H9 (cell line): ENCODE measurements at regions not wholly inside any gene's neighbourhood (a gene's known extent, or its start where the extent isn't known, plus 50 kb on each side); places are given as distances from the start of the nearest gene placed in this dataset.

Experiments used
- DNase-seq: peaks from one replicate; pipeline ENCODE4 v3.0.0-alpha.2; 2017
- H2AFZ ChIP-seq: one replicate; pipeline ENCODE4 v1.6.1; 2013; ENCODE audit warnings: mild to moderate bottlenecking, low read length, control low read depth, moderate library complexity
- H2AK5ac ChIP-seq: 2 replicates; pipeline ENCODE4 v1.6.1; 2013; ENCODE audit warnings: low read length, control low read depth, mixed read lengths; ENCODE audit not compliant: insufficient read length
- H2BK120ac ChIP-seq: one replicate; pipeline ENCODE4 v1.6.1; 2013; ENCODE audit warnings: low read depth, mild to moderate bottlenecking, low read length, control low read depth, inconsistent platforms; ENCODE audit not compliant: poor library complexity, severe bottlenecking
- H2BK12ac ChIP-seq: 2 replicates; pipeline ENCODE4 v1.6.1; 2013; ENCODE audit warnings: low read length, control low read depth, mixed read lengths, low read depth; ENCODE audit not compliant: insufficient read length
- H2BK15ac ChIP-seq: 2 replicates; pipeline ENCODE4 v1.6.1; 2013; ENCODE audit warnings: low read depth, low read length, control low read depth
- H2BK20ac ChIP-seq: one replicate; pipeline ENCODE4 v1.6.1; 2013; ENCODE audit warnings: low read depth, mild to moderate bottlenecking, low read length, control low read depth, inconsistent platforms; ENCODE audit not compliant: poor library complexity, severe bottlenecking
- H2BK5ac ChIP-seq: 2 replicates; pipeline ENCODE4 v1.6.1; 2013; ENCODE audit warnings: low read length, control low read depth, mixed read lengths; ENCODE audit not compliant: insufficient read length
- H3K14ac ChIP-seq: 2 replicates; pipeline ENCODE4 v1.6.1; 2013; ENCODE audit warnings: low read length, control low read depth; ENCODE audit not compliant: insufficient read depth
- H3K18ac ChIP-seq: 2 replicates; pipeline ENCODE4 v1.6.1; 2013; ENCODE audit warnings: low read depth, mild to moderate bottlenecking, mixed read lengths, low read length, control low read depth; ENCODE audit not compliant: insufficient read length
- H3K23ac ChIP-seq: 2 replicates; pipeline ENCODE4 v1.6.1; 2013; ENCODE audit warnings: low read length, control low read depth, mixed read lengths, low read depth; ENCODE audit not compliant: insufficient read length
- H3K23me2 ChIP-seq: 2 replicates; pipeline ENCODE4 v1.6.1; 2013; ENCODE audit warnings: low read depth, mild to moderate bottlenecking, mixed read lengths, low read length, control low read depth; ENCODE audit not compliant: insufficient read length, poor library complexity, severe bottlenecking
- H3K27ac ChIP-seq: 2 replicates; pipeline ENCODE4 v1.5.1; 2013; ENCODE audit warnings: low read length, control low read depth, mixed read lengths, low read depth; ENCODE audit not compliant: insufficient read length
- H3K27me3 ChIP-seq: 2 replicates; pipeline ENCODE4 v1.6.1; 2013; ENCODE audit warnings: low read length, control low read depth, inconsistent platforms; ENCODE audit not compliant: insufficient read depth
- H3K4ac ChIP-seq: 2 replicates; pipeline ENCODE4 v1.6.1; 2013; ENCODE audit warnings: low read depth, mild to moderate bottlenecking, control low read depth, inconsistent platforms, low read length, moderate library complexity
- H3K4me1 ChIP-seq: 2 replicates; pipeline ENCODE4 v1.6.1; 2013; ENCODE audit warnings: low read length, control low read depth, inconsistent platforms; ENCODE audit not compliant: insufficient read depth
- H3K4me2 ChIP-seq: 2 replicates; pipeline ENCODE4 v1.6.1; 2013; ENCODE audit warnings: low read length, control low read depth, mixed read lengths; ENCODE audit not compliant: insufficient read length, insufficient read depth
- H3K56ac ChIP-seq: 2 replicates; pipeline ENCODE4 v1.6.1; 2013; ENCODE audit warnings: low read depth, mild to moderate bottlenecking, mixed read lengths, low read length, control low read depth; ENCODE audit not compliant: insufficient read length
- H3K79me1 ChIP-seq: 2 replicates; pipeline ENCODE4 v1.6.1; 2013; ENCODE audit warnings: low read depth, mild to moderate bottlenecking, moderate library complexity, low read length, control low read depth, inconsistent platforms; ENCODE audit not compliant: insufficient read depth, poor library complexity, severe bottlenecking
- H3K79me2 ChIP-seq: 2 replicates; pipeline ENCODE4 v1.6.1; 2013; ENCODE audit warnings: low read length, control low read depth, inconsistent platforms; ENCODE audit not compliant: insufficient read depth
- H3K9ac ChIP-seq: 2 replicates; pipeline ENCODE4 v1.6.1; 2013; ENCODE audit warnings: low read length, control low read depth, mixed read lengths; ENCODE audit not compliant: insufficient read length; ENCODE audit errors: extremely low read depth
- H3K9me3 ChIP-seq: one replicate; pipeline ENCODE4 v1.6.1; 2013; ENCODE audit warnings: low read depth, low read length, inconsistent platforms; ENCODE audit not compliant: control insufficient read depth
- H3T11ph ChIP-seq: one replicate; pipeline ENCODE4 v1.6.1; 2013; ENCODE audit warnings: mild to moderate bottlenecking, low read length, control low read depth, inconsistent platforms
- H4K20me1 ChIP-seq: one replicate; pipeline ENCODE4 v1.6.1; 2013; ENCODE audit not compliant: control insufficient read depth, insufficient read length, insufficient read depth
- H4K5ac ChIP-seq: 2 replicates; pipeline ENCODE4 v1.6.1; 2013; ENCODE audit warnings: low read depth, mild to moderate bottlenecking, mixed read lengths, low read length, control low read depth; ENCODE audit not compliant: insufficient read length
- H4K8ac ChIP-seq: replicated peaks from 2 replicates; pipeline ENCODE4 v1.6.1; 2013; ENCODE audit warnings: low read length, control low read depth, mixed read lengths, low read depth; ENCODE audit not compliant: insufficient read length
- H4K91ac ChIP-seq: 2 replicates; pipeline ENCODE4 v1.6.1; 2013; ENCODE audit warnings: low read depth, mild to moderate bottlenecking, moderate library complexity, mixed read lengths, low read length, control low read depth; ENCODE audit not compliant: insufficient read length
- H3K27ac Mint-ChIP-seq, 3 experiments: 2 replicates in 2 of 3; 3 replicates in 1 of 3; pipeline ENCODE4 v1.8.0; 2020 to 2021; ENCODE audit warnings: mixed read lengths in 3 of 3, mild to moderate bottlenecking in 1 of 3, moderate library complexity in 1 of 3
- H3K27me3 Mint-ChIP-seq: 2 replicates; pipeline ENCODE4 v1.8.0; 2021; ENCODE audit warnings: low read depth, mild to moderate bottlenecking, moderate library complexity, mixed read lengths
- H3K36me3 Mint-ChIP-seq, 3 experiments: 2 replicates in 2 of 3; 3 replicates in 1 of 3; pipeline ENCODE4 v1.8.0; 2020 to 2021; ENCODE audit warnings: low read depth in 3 of 3, mixed read lengths in 3 of 3; ENCODE audit not compliant: insufficient read depth in 1 of 3
- H3K4me1 Mint-ChIP-seq, 2 experiments: 2 replicates each; pipeline ENCODE4 v1.8.0; 2020; ENCODE audit warnings: mixed read lengths in 2 of 2
- H3K4me3 Mint-ChIP-seq, 2 experiments: 2 replicates in 1 of 2; 3 replicates in 1 of 2; pipeline ENCODE4 v1.8.0; 2020 to 2021; ENCODE audit warnings: mild to moderate bottlenecking in 2 of 2, mixed read lengths in 2 of 2, moderate library complexity in 1 of 2
- H3K9me3 Mint-ChIP-seq, 2 experiments: 2 replicates in 1 of 2; 3 replicates in 1 of 2; pipeline ENCODE4 v1.8.0; 2020; ENCODE audit warnings: mild to moderate bottlenecking in 2 of 2, mixed read lengths in 2 of 2, moderate library complexity in 1 of 2
- WGBS: extraction: QIAGEN DNeasy Blood & Tissue Kit; methylation state at CpG from one replicate; pipeline ENCODE4 v1.1.7; 2013; ENCODE audit warnings: missing lambda C conversion rate, low lambda C conversion rate, mixed read lengths; ENCODE audit not compliant: insufficient read length; ENCODE audit errors: extremely low coverage; 5-methylcytosine and 5-hydroxymethylcytosine counted together
- TF ChIP-seq, protein P1 (sequence below): fragments of 200-600 bp; sonication (generic); conservative IDR thresholded peaks from 3 replicates; pipeline ENCODE4 v1.8.0; 2021; ENCODE audit warnings: antibody characterized with exemption, mild to moderate bottlenecking

DNA sequence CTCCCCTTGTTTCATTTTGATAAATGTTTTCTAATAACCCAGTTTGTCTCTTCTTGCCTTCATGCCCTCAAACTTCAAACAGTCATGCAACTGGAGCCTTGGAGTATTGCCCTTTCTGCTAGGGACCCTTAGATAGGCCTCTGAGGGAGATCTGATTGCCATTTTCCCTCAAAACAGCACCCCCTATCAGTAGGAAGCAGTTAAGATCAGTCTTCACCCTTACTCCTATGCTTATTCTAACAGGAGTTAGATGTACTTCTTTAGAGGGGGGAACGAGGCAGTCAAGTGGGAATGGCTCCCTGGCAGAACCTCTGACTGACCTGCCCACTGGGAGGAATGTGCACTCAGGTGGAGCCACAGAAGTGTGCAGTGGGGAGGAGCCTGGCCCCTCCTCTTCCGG, 74.1 kb downstream of the FAM47A start:
- H3K27ac ChIP-seq: no peak overlapping the region
- no peaks in the 10 kb centered on the region for H4K20me1 ChIP-seq
- no peak overlapping the region for H2AFZ ChIP-seq
- H3K79me2 ChIP-seq: no peaks in the 10 kb centered on the region
- H3K14ac ChIP-seq: no peak overlapping the region
- no peak overlapping the region for H2BK15ac ChIP-seq
- H3K4ac ChIP-seq: no peak overlapping the region
- WGBS: no CpG with 5 or more reads among the region's 2 CpGs
- no peaks in the 10 kb centered on the region for H3K9me3 ChIP-seq
- Mint-ChIP-seq H3K4me1 (peaks cover 19% of the 10 kb centered on the region in 2 experiments), H3K27ac (no peak overlapping the region), H3K9me3 (peaks cover 0 to 48% of the 10 kb centered on the region in 2 experiments; a peak in 3 of 5 replicates), H3K27me3 (no peaks in the 10 kb centered on the region), H3K4me3 (no peak overlapping the region), H3K36me3 (no peaks in the 10 kb centered on the region; a peak in 1 of 7 replicates)
- no peak overlapping the region for H3K9ac ChIP-seq
- no peak overlapping the region for H2BK12ac ChIP-seq
- H3K4me2 ChIP-seq: no peak overlapping the region
- no peak overlapping the region for H2BK20ac ChIP-seq
- H3K18ac ChIP-seq: no peak overlapping the region
- no peak overlapping the region for H3K23ac ChIP-seq
- H2BK120ac ChIP-seq: no peak overlapping the region
- H3T11ph ChIP-seq: no peak overlapping the region
- H3K56ac ChIP-seq: no peak overlapping the region
- peak; percentile 33 for DNase-seq
- H3K4me1 ChIP-seq: peaks cover 7% of the 10 kb centered on the region; the same call in 1 of the 2 replicates
- no peaks in the 10 kb centered on the region for H3K23me2 ChIP-seq
- no peak overlapping the region for H2BK5ac ChIP-seq
- no peaks in the 10 kb centered on the region for H3K27me3 ChIP-seq
- no peak overlapping the region for H4K5ac ChIP-seq
- H2AK5ac ChIP-seq: no peak overlapping the region
- TF ChIP-seq, protein P1, sequence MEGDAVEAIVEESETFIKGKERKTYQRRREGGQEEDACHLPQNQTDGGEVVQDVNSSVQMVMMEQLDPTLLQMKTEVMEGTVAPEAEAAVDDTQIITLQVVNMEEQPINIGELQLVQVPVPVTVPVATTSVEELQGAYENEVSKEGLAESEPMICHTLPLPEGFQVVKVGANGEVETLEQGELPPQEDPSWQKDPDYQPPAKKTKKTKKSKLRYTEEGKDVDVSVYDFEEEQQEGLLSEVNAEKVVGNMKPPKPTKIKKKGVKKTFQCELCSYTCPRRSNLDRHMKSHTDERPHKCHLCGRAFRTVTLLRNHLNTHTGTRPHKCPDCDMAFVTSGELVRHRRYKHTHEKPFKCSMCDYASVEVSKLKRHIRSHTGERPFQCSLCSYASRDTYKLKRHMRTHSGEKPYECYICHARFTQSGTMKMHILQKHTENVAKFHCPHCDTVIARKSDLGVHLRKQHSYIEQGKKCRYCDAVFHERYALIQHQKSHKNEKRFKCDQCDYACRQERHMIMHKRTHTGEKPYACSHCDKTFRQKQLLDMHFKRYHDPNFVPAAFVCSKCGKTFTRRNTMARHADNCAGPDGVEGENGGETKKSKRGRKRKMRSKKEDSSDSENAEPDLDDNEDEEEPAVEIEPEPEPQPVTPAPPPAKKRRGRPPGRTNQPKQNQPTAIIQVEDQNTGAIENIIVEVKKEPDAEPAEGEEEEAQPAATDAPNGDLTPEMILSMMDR: peak; percentile 70
- H4K91ac ChIP-seq: no peak overlapping the region
- no peak overlapping the region for H4K8ac ChIP-seq
- no peaks in the 10 kb centered on the region for H3K79me1 ChIP-seq
